ENCODE measurements at regions not wholly inside any gene's neighbourhood (a gene's known extent, or its start where the extent isn't known, plus 50 kb on each side); places are given as distances from the start of the nearest gene placed in this dataset.

GRCh38 chr4:186360551-186360950 lies 94.6 kb downstream of the F11 start:
- DNase-seq (ENCODE audit: low read depth) = no peak

GRCh38 chr4:186351668-186352194 lies 85.7 kb downstream of the F11 start:
- DNase-seq (ENCODE audit: low read depth) = no peak

GRCh38 chr4:186348433-186348832 lies 82.4 kb downstream of the F11 start:
- no peak for DNase-seq (ENCODE audit: low read depth)

GRCh38 chr4:186347743-186348142 lies 81.8 kb downstream of the F11 start:
- DNase-seq (ENCODE audit: low read depth) = no peak

- no peak for DNase-seq (ENCODE audit: low read depth)
Observed at GRCh38 chr4:186345184-186345583, 79.2 kb downstream of the F11 start.

GRCh38 chr4:186342582-186342981 lies 76.6 kb downstream of the F11 start:
- DNase-seq (ENCODE audit: low read depth) = no peak

GRCh38 chr4:186341655-186342054 lies 75.7 kb downstream of the F11 start:
- DNase-seq (ENCODE audit: low read depth) = no peak
